HG03097 (cell line): ENCODE measurements at regions not wholly inside any gene's neighbourhood (a gene's known extent, or its start where the extent isn't known, plus 50 kb on each side); places are given as distances from the start of the nearest gene placed in this dataset.
"Not testable (repeated sequence)": the region's sequence is repeated elsewhere in the genome, so short reads cannot be mapped to it uniquely, and the experiment has no call there.

Experiments used
- ATAC-seq: cut with Tn5 transposase; IDR thresholded peaks from one replicate; pipeline ENCODE4 v1.9.1; 2021; ENCODE audit not compliant: unreplicated experiment, low FRiP score

DNA sequence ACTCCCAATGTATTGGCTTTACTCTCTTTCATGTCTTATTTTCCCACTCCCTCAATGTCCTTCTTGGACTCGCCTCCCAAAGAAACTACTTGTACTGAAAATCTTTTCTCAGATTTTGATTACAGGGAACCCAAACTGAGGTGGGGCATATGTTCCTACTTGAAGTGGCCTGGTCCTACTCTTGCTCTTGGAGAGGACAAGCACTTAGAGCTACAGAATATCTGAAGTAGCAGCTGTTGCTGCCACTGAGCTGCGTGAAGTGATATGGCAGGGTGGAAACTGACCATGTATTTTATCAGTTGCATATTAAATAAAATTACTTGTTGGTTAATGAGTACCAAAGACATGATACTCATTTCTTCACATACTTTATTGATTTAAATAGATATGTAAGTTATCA, 129.5 kb downstream of the TSEN15 start:
- no peak for ATAC-seq

DNA sequence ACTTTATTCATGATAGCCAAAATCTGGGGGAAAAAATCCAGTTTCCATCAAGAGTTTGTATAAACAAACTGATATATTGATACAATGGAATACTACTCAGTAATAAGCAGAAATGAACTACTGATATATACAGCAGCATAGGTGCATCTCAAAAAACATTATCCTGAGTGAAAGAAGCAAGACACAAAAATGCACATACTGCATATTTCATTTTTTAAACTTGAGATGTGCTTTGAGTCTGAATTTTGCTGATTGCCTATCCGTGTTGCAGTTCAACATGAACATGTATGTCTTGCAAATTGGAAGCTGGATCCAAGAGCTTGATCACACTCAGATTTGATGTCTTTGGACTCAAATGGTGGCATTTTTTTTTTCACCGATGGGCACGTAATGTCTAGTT, 132.4 kb downstream of the TSEN15 start:
- ATAC-seq, result no peak

DNA sequence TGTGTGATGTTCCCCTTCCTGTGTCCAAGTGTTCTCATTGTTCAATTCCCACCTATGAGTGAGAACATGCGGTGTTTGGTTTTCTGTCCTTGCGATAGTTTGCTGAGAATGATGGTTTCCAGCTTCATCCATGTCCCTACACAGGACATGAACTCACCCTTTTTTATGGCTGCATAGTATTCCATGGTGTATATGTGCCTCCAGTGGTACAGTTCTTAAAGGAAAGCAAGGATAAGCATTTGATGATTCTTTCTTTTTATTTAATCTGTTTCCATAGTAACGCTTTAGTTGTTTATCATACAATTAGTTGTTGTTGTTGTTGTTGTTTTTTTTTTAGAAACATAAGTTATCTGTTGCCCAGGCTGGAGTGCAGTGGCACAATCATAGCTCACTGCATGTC, 133.1 kb downstream of the TSEN15 start:
- not testable (repeated sequence) for ATAC-seq

DNA sequence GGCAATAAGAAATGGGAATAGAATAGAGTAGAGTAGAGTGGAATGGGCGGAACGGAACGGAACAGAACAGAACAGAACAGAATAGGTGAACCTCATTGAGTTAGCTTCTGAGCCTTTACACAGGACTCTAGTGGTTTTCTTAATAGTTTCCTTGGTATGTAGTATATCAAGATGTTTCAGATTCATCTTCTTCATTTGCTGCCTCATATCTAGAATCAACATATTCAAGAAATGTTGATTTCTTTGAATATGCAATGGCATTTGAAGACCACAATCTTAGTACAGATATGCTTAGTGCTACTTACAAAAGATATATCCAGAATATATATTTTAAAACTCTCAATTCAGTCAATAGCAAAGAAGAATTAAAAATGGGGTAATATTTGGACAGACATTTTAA, 133.8 kb downstream of the TSEN15 start:
- ATAC-seq, result no peak

DNA sequence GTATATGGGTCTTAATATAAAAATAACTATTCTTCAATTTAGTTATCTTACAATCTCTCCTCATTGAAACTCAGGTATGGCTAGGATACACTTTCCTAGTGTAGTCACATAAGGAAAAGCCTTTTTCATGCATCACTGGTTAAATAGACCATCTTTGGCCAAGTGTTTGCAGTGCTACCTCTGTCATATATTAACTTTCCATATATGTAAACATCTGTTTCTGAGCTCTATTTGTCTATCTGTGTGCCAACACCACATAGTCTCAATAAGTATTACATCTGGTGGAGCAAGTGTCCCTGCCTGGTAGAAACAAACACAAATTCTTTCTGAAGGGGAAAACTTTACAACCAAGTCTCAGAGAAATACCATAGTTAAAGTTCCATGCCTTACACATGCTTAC, 134.6 kb downstream of the TSEN15 start:
- no peak for ATAC-seq

DNA sequence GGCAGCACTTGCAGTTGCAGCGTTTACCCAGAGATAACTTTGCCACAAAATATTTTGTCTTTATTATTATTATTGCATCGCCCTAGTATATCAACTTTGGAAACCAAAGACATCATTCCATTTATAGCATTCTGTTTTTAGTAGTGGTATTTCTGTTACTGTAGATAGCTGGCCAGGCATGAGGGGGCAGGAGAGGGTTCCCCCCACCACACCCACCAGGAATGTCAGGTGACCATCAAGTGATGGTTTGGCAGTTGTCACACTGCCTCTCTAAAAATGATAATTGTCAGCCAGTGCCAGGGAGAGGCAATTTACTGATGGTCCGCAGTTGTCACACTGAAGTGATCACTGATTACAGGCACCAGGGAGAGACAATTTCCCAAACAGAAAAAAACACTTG, 135.6 kb downstream of the TSEN15 start:
- no peak for ATAC-seq

DNA sequence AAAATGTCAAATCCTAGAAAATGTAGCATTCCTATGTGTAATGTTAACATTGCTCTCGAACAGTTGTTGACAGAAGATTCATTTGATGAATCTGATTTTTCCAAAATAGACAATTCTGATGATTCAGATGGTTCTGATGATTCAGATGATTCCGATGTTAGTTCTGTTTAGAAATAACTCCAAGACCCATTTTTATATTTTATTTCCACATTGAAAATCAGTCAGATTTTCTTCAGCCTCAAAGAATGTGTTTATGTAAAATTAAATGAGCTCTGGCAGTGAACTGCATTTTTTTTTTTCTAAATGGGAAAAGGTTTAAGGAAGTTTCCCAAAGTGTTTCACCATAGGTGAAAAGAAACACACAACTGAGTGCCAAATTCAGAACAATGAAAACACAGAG, 136.5 kb downstream of the TSEN15 start:
- ATAC-seq, result no peak

DNA sequence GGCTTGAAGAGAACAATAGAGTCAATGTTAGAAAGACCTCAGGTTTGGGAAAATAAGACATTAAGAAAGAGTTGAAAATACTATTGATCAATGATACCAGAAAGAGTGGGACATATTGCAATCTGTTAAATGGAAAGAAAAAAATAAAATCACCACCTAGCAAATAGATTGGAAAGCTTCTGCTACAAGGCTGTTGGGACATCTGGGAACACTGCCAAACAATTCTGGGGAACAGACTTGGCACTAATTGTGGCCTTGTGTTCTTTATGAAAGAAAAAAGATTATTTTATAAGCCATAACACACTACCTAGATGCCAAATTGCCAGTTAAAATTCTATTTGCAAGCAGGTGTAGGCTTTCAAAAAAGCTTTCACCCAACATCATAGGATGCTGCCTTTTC, 137.8 kb downstream of the TSEN15 start:
- no peak for ATAC-seq

DNA sequence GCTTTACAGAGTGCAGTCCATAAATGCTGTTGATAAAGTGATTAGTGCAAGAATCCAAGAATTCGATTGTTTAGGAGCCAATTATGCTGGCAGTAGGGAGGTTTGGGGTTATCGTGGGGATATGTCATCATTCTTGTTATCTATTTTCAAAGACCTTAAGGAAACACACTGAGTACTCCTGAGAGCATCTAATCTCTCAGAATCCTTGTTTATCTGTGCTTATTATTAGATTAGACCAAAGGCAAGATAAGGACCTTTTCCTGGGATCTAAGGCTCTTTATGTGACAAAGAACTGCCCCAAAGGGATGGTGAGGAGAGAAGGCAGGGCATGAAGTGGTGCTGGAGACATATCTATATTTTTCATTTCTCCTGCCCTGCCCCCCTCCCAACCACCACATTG, 139.1 kb downstream of the TSEN15 start:
- ATAC-seq, result no peak

DNA sequence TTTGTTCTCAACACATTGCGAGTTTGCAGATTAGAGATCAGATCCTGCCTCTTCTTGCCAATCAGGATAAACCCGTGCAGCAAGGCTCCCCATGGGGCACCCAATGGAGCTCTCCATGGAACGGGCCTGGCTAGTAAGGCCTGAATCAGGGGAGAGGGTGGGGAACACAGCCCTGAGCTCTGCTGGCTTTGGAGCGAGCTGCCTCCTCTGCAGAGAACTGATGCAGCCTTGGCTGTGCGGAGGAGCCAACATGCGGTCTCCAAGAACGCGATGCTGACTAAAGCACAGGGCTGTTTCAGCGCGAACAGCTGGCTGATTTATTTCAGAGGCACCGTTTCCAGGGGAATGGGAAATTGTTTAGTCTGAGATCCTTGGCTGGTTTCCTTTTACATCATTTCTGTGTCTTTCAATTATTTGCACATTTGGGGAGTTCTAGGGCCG, 139.7 kb downstream of the TSEN15 start:
- no peak for ATAC-seq

DNA sequence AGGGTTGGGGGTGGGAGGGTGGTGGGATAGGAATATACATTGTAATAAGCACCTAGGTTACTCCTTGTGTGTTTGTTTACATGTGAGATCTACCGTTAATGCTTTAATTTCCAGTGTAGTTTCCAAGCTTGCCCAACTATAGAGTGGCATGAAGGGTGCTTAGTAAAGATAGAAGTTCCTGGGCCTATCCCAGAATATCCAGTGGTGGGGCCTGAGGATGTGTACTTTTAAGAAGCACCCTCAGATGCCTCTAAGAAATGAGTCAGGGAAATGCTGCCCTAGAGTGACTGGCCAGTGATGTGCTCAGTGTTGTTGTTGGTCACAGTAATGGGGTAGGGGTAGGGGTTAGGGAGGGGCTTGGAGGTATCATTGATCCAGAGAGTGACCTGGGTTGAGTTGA, 141.3 kb downstream of the TSEN15 start:
- no peak for ATAC-seq

DNA sequence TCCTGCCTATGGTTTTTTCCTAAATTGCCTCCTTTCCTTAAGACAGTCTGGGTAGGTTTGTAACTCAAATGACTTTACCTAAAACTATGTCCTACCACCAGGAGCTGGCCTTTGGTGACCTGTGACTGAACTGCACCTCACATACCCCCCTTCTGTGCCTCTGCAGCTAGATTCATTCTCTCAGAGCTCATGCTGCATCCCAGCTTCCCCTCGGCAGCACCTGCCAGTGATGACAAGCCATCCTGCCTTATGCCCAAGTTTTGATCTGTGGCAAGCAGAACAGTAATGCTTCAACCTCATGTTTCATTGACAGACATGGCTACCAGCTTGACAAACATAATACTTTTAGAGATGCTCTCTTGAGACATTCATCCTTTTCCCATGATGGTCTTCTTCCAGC, 141.9 kb downstream of the TSEN15 start:
- ATAC-seq, result no peak

DNA sequence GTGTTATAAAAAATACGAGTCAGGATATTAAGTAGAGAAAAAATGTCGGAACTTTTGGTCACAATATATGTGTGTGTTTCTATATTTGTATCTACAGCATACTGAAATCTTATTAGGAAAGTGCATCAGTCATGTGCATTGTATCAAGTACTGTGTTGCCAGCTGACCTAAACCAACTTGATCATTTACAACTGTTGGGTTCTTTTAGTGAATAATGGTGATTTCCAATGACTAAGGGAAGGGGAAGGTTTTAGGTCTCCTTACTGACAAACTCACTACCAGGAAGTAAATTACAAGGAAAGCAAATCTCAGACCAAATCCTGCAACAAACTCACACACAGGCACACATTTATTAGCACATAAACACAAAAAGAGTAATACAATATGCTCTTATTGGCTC, 142.7 kb downstream of the TSEN15 start:
- no peak for ATAC-seq

DNA sequence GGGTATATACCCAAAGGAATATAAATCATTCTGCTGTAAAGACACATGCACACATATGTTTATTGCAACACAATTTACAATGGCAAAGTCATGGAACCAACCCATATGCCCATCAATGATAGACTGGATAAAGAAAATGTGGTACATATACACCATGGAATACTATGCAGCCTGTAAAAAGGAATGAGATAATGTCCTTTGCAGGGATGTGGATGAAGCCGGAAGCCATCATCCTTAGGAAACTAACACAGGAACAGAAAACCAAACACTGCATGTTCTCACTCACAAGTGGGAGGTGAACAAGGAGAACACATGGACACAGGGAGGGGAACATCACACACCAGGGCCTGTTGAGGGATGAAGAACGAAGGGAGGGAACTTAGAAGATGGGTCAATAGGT, 144.2 kb downstream of the TSEN15 start:
- ATAC-seq, result not testable (repeated sequence)

DNA sequence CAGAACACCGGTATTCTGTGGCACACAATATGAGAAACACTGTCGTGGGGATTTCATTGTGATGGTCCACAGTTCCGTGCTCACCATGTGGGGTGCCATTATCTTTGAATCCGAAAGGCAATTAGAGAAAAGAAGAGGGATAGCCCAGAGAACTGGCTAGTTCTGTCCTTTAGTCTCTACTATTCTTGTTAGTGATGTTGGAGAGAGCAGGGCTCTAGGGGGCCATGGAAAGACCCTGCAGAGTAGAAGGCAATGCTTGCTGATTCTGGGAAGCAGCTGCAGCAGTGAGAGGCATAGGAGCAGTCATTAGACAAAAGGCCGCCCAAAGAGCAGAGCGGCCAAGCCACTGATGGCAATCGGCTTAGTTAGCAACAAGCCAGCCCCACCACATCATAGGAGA, 146.3 kb downstream of the TSEN15 start:
- no peak for ATAC-seq

DNA sequence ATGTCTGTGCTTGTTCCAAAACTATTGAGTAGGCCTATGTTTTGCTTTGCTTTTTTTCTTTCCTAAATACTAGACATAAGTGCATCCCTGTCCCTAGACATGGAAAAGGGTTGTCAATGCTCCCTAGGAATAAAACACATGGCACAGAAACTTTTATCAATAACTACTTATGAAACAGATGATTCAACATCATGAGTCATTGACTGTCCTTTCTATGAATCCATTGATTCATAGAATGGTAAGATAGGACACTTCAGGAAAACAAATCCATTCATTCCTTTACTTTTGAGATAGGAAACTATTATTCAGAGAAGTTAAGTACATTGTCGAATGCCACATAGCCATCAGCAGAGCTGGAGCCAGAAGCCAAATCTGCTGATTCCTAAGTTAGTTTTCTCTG, 147.5 kb downstream of the TSEN15 start:
- ATAC-seq, result no peak

DNA sequence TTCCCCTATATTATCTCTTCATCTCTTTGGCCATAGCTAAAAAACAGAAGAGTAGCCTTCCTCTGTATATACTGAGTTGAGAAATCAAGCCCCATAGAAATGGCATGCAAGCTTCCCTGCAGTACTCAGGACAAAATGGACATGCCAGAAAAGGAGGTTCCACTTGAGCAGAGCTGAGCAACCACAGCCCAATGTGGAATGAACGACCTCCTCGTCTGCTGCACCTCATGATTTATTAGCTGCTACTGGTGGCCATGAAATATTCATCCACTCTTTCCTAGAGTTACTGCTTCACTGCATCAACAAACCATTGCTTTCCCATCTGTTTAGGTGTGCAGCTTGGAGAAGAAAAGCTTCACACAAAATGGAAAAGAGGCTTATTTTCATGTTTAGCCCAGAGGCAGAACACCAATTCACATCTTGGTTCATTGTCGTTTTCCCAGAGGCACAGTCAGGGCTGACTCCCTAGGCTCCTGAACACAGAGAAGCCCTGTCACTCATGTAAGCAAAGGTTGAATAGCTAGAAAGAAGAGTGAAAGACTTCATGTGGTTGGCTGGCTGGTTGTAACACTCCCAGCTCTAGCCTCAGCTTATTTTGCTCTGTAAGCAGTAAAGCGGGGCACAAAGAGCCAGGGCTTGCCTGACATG, 148.0 kb downstream of the TSEN15 start:
- ATAC-seq, result no peak

DNA sequence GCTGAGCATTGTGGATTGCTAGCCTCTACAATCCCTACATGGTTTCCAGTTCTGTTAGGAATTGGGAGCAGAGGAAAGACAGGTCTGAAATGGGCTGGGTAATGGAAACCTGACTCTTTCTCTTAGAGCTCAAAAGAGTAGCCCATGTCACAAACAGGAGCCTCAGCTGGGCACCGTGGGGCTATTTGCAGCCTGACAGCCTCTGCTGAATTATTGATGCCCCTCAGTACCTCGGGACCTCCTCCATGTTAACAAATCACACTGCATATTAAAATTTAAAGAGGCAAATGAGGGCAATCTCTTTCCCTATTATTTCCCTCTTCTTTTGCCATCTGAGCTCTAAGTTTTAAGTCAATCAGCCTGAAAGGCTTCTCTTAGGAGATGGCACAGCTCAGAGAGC, 157.1 kb downstream of the TSEN15 start:
- ATAC-seq, result no peak

DNA sequence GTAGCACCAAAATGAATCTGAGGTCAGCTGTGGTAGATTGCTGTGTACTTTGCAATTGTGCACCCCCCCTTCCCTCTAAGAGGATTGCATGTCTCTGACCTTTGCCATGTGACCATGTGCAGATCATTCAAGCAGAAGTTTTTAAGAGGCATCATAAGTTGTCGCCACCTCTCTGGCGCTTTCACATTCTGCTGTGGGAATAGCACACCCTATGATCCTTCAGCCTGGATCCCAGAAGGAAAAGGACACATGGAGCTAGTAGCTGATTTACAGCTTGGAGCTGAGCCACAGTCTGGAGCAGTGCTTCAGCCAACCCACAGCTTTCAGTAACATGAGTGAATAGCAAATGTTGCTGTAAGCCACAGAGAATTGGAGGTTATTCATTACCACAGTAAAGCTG, 158.5 kb downstream of the TSEN15 start:
- no peak for ATAC-seq

DNA sequence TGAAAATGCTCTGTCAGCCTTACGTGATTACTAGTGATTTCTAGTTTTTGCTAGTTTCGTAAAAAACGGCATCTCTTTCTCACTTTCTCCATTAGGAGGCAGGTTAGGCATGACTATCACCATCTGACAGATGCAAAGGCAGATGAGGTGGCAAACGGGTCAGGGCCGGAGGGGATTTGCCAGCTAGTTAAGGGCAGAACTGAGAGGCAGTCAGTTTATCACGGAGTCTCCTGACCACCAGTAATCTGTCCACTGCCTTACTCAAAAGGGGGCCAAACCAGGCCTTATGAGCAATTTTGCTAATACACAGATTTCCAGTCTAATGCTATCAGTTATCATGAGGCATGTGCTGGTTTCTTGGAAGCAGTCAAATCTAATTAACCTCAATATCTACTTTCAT, 159.3 kb downstream of the TSEN15 start:
- no peak for ATAC-seq

DNA sequence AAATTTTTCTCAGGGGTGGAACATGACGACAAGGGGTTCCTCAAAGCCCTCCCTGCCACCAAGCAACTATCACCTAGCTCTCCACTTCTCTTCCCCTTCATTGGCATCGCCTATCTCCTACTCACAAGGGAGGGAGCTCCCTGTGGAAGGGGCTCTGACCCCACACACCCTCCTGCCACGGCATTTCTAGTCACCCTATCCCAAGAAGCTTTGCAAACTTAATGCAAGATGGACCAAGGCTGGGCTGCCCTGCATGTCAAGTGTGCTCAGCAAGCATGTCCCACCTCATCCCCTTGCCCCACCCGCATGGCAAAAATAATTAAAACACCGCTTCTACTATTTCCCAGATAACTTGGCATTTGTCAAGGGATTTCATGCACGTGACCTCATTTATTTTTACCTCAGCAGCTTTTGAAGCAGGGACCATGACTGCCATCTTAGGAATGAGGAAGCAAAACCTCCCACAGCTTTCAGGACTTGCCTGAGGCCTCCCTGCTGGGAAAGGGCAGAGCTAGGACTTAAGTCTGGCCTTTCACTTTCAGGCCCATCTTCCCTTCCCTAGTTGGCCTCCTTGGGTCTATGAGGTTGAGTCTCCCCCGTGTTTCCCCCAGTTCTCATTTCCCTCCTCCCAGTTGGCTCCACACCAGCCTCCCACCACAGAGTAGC, 161.3 kb downstream of the TSEN15 start:
- no peak for ATAC-seq

DNA sequence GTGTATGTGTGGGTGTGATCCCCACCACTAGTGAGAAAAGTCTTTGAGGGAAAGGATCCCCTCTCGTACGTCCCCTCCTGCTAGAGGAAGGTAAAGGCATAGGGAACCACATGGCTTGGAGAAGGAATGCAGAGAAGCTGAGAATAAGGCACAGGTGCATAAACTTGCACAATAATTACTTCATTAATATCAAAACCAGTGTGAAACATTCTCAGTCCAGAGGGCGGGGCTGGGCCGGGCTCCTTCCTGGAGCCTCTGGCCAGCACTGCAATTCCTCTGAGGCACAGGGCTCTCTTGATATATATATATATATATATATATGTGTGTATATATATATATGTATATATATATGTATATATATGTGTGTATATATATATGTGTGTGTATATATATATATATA, 162.6 kb downstream of the TSEN15 start:
- ATAC-seq, result no peak
